ENCODE measurements at regions not wholly inside any gene's neighbourhood (a gene's known extent, or its start where the extent isn't known, plus 50 kb on each side); places are given as distances from the start of the nearest gene placed in this dataset.

DNA sequence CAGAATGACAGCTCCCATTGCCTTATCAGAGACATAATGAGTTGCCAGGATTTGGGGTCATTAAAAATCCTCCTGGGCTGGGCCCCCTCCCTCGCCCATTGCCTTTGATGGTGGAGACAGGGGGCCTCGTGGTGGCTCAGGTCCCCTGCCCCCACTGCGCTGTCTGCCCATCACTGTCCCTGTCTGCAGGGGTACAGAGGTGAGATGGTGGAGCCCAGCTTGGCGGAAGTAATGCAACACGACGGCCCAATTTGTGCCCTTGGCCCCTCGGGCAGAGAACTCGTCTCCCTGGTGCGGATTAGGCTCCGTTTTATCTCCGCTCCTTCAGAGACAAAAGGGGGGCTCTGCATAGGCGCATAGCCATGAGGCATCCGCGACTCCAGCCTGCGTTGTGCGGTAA lies 152.4 kb upstream of the UNC5B start:
- Histone ChIP-seq H3K36me3 (ENCODE audit: control insufficient read depth, insufficient read depth, low read length) (no peaks in the 10 kb centered on the region), H3K9ac (ENCODE audit: low read length) (no peak overlapping the region), H2BK120ac (ENCODE audit: low read depth, low read length) (no peak overlapping the region), H3K4me3 (ENCODE audit: low read length) (no peak overlapping the region), H3K18ac (ENCODE audit: low read length) (no peak overlapping the region), H4K8ac (ENCODE audit: low read depth, low read length) (no peak overlapping the region), H3K4ac (ENCODE audit: low read depth, low read length) (no peak overlapping the region), H3K56ac (ENCODE audit: low read length) (peak overlapping the region; percentile 3), H3K23ac (ENCODE audit: low read length) (no peak overlapping the region), H2AK5ac (ENCODE audit: low read length) (no peak overlapping the region), H2BK5ac (ENCODE audit: low read length) (no peak overlapping the region), H3K4me2 (ENCODE audit: low read length) (no peak overlapping the region), H2BK15ac (replicated peaks; ENCODE audit: low read depth) (no peak overlapping the region), H4K5ac (ENCODE audit: low read length) (no peak overlapping the region), H3K27me3 (ENCODE audit: insufficient read depth, low read length, poor library complexity) (no peaks in the 10 kb centered on the region), H3K27ac (ENCODE audit: low read depth, low read length) (no peak overlapping the region), H3K4me1 (ENCODE audit: control insufficient read depth, low read depth, low read length) (no peaks in the 10 kb centered on the region), H3K79me1 (ENCODE audit: low read length) (no peaks in the 10 kb centered on the region), H3K79me2 (ENCODE audit: control insufficient read depth, insufficient read depth, low read length) (no peaks in the 10 kb centered on the region)
- no peak for DNase-seq
- no CpG with 5 or more reads among the region's 16 CpGs for WGBS (ENCODE audit: extremely low coverage, insufficient coverage, low lambda C conversion rate)

GRCh38 chr10:71060476-71061426 lies 151.6 kb upstream of the UNC5B start:
- H3K9ac ChIP-seq (ENCODE audit: low read length), result no peak overlapping the region
- H3K4me2 ChIP-seq (ENCODE audit: low read length), result no peak overlapping the region
- no peaks in the 10 kb centered on the region for H3K27me3 ChIP-seq (ENCODE audit: insufficient read depth, low read length, poor library complexity)
- no peaks in the 10 kb centered on the region for H3K36me3 ChIP-seq (ENCODE audit: control insufficient read depth, insufficient read depth, low read length)
- no peak for DNase-seq
- H3K23ac ChIP-seq (ENCODE audit: low read length), result no peak overlapping the region
- H3K79me1 ChIP-seq (ENCODE audit: low read length), result no peaks in the 10 kb centered on the region
- H2BK120ac ChIP-seq (ENCODE audit: low read depth, low read length), result no peak overlapping the region
- no peak overlapping the region for H2BK15ac ChIP-seq (replicated peaks; ENCODE audit: low read depth)
- H4K8ac ChIP-seq (ENCODE audit: low read depth, low read length), result no peak overlapping the region
- no peaks in the 10 kb centered on the region for H3K4me1 ChIP-seq (ENCODE audit: control insufficient read depth, low read depth, low read length)
- no peak overlapping the region for H3K4ac ChIP-seq (ENCODE audit: low read depth, low read length)
- WGBS (ENCODE audit: extremely low coverage, insufficient coverage, low lambda C conversion rate), result no CpG with 5 or more reads among the region's 12 CpGs
- no peak overlapping the region for H4K5ac ChIP-seq (ENCODE audit: low read length)
- no peak overlapping the region for H2AK5ac ChIP-seq (ENCODE audit: low read length)
- no peak overlapping the region for H3K56ac ChIP-seq (ENCODE audit: low read length)
- no peak overlapping the region for H2BK5ac ChIP-seq (ENCODE audit: low read length)
- no peak overlapping the region for H3K27ac ChIP-seq (ENCODE audit: low read depth, low read length)
- H3K4me3 ChIP-seq (ENCODE audit: low read length), result no peak overlapping the region
- no peaks in the 10 kb centered on the region for H3K79me2 ChIP-seq (ENCODE audit: control insufficient read depth, insufficient read depth, low read length)
- no peak overlapping the region for H3K18ac ChIP-seq (ENCODE audit: low read length)

DNA sequence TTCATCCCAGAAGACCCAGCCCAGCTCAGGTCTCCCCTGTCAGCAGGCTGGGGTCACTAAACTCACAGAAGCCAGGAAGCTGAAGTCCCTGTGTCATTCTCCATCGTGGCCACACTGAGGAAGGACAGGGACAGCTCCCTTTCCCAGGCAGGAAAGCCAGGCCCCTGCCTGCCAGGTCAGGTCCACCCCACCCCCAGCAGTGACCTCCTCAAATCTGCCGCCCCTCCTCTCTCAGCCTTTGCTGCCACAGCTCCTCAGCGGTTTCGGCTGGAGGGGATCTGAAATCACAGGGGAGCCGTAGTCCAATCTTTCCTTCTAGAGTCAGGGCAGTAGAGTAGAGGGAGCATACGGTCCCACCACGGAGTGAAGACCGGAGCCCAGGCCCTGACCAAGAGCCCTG lies 150.9 kb upstream of the UNC5B start:
- H3K4me1 ChIP-seq (ENCODE audit: control insufficient read depth, low read depth, low read length), result no peaks in the 10 kb centered on the region
- no peak overlapping the region for H3K18ac ChIP-seq (ENCODE audit: low read length)
- no peak overlapping the region for H2BK5ac ChIP-seq (ENCODE audit: low read length)
- peak overlapping the region; percentile 11 for H3K9ac ChIP-seq (ENCODE audit: low read length)
- H3K36me3 ChIP-seq (ENCODE audit: control insufficient read depth, insufficient read depth, low read length), result no peaks in the 10 kb centered on the region
- WGBS (ENCODE audit: extremely low coverage, insufficient coverage, low lambda C conversion rate), result no CpG with 5 or more reads among the region's 8 CpGs
- no peak overlapping the region for H3K4me2 ChIP-seq (ENCODE audit: low read length)
- H4K5ac ChIP-seq (ENCODE audit: low read length), result no peak overlapping the region
- no peak overlapping the region for H3K27ac ChIP-seq (ENCODE audit: low read depth, low read length)
- no peak overlapping the region for H2BK15ac ChIP-seq (replicated peaks; ENCODE audit: low read depth)
- H3K79me2 ChIP-seq (ENCODE audit: control insufficient read depth, insufficient read depth, low read length), result no peaks in the 10 kb centered on the region
- peak overlapping the region; percentile 34 for H3K56ac ChIP-seq (ENCODE audit: low read length)
- no peaks in the 10 kb centered on the region for H3K79me1 ChIP-seq (ENCODE audit: low read length)
- no peak overlapping the region for H2AK5ac ChIP-seq (ENCODE audit: low read length)
- DNase-seq, result no peak
- H3K23ac ChIP-seq (ENCODE audit: low read length), result no peak overlapping the region
- H2BK120ac ChIP-seq (ENCODE audit: low read depth, low read length), result no peak overlapping the region
- no peak overlapping the region for H3K4ac ChIP-seq (ENCODE audit: low read depth, low read length)
- H4K8ac ChIP-seq (ENCODE audit: low read depth, low read length), result no peak overlapping the region
- H3K27me3 ChIP-seq (ENCODE audit: insufficient read depth, low read length, poor library complexity), result no peaks in the 10 kb centered on the region
- no peak overlapping the region for H3K4me3 ChIP-seq (ENCODE audit: low read length)

GRCh38 chr10:71062156-71062555 lies 150.2 kb upstream of the UNC5B start:
- H3K4me1 ChIP-seq (ENCODE audit: control insufficient read depth, low read depth, low read length), result no peaks in the 10 kb centered on the region
- no peak overlapping the region for H3K4me3 ChIP-seq (ENCODE audit: low read length)
- no peaks in the 10 kb centered on the region for H3K79me2 ChIP-seq (ENCODE audit: control insufficient read depth, insufficient read depth, low read length)
- no peak overlapping the region for H3K23ac ChIP-seq (ENCODE audit: low read length)
- no peak overlapping the region for H3K56ac ChIP-seq (ENCODE audit: low read length)
- H3K36me3 ChIP-seq (ENCODE audit: control insufficient read depth, insufficient read depth, low read length), result no peaks in the 10 kb centered on the region
- H3K79me1 ChIP-seq (ENCODE audit: low read length), result no peaks in the 10 kb centered on the region
- H3K27me3 ChIP-seq (ENCODE audit: insufficient read depth, low read length, poor library complexity), result no peaks in the 10 kb centered on the region
- H3K4me2 ChIP-seq (ENCODE audit: low read length), result no peak overlapping the region
- no peak overlapping the region for H3K18ac ChIP-seq (ENCODE audit: low read length)
- H4K5ac ChIP-seq (ENCODE audit: low read length), result no peak overlapping the region
- DNase-seq, result no peak
- no peak overlapping the region for H3K4ac ChIP-seq (ENCODE audit: low read depth, low read length)
- WGBS (ENCODE audit: extremely low coverage, insufficient coverage, low lambda C conversion rate), result no CpG with 5 or more reads among the region's 5 CpGs
- H2BK120ac ChIP-seq (ENCODE audit: low read depth, low read length), result no peak overlapping the region
- H3K27ac ChIP-seq (ENCODE audit: low read depth, low read length), result no peak overlapping the region
- H2AK5ac ChIP-seq (ENCODE audit: low read length), result no peak overlapping the region
- H2BK15ac ChIP-seq (replicated peaks; ENCODE audit: low read depth), result no peak overlapping the region
- no peak overlapping the region for H4K8ac ChIP-seq (ENCODE audit: low read depth, low read length)
- no peak overlapping the region for H3K9ac ChIP-seq (ENCODE audit: low read length)
- no peak overlapping the region for H2BK5ac ChIP-seq (ENCODE audit: low read length)

GRCh38 chr10:71063401-71063800 lies 149.0 kb upstream of the UNC5B start:
- no CpG with 5 or more reads among the region's 7 CpGs for WGBS (ENCODE audit: extremely low coverage, insufficient coverage, low lambda C conversion rate)
- no peaks in the 10 kb centered on the region for H3K79me1 ChIP-seq (ENCODE audit: low read length)
- no peak overlapping the region for H3K23ac ChIP-seq (ENCODE audit: low read length)

More at GRCh38 chr10:71063401-71063800, 149.0 kb upstream of the UNC5B start:
- Histone ChIP-seq H3K4me2 (ENCODE audit: low read length) (no peak overlapping the region), H2AK5ac (ENCODE audit: low read length) (no peak overlapping the region), H3K9ac (ENCODE audit: low read length) (no peak overlapping the region), H2BK120ac (ENCODE audit: low read depth, low read length) (no peak overlapping the region), H3K27ac (ENCODE audit: low read depth, low read length) (no peak overlapping the region), H4K8ac (ENCODE audit: low read depth, low read length) (no peak overlapping the region), H3K4me1 (ENCODE audit: control insufficient read depth, low read depth, low read length) (no peaks in the 10 kb centered on the region), H3K4ac (ENCODE audit: low read depth, low read length) (no peak overlapping the region), H4K5ac (ENCODE audit: low read length) (no peak overlapping the region), H2BK5ac (ENCODE audit: low read length) (no peak overlapping the region), H3K4me3 (ENCODE audit: low read length) (no peak overlapping the region), H3K36me3 (ENCODE audit: control insufficient read depth, insufficient read depth, low read length) (no peaks in the 10 kb centered on the region), H3K79me2 (ENCODE audit: control insufficient read depth, insufficient read depth, low read length) (no peaks in the 10 kb centered on the region), H3K56ac (ENCODE audit: low read length) (peak overlapping the region; percentile 1), H3K18ac (ENCODE audit: low read length) (no peak overlapping the region), H3K27me3 (ENCODE audit: insufficient read depth, low read length, poor library complexity) (no peaks in the 10 kb centered on the region), H2BK15ac (replicated peaks; ENCODE audit: low read depth) (no peak overlapping the region)
- DNase-seq, result no peak
